H9 (cell line): ENCODE measurements at regions not wholly inside any gene's neighbourhood (a gene's known extent, or its start where the extent isn't known, plus 50 kb on each side); places are given as distances from the start of the nearest gene placed in this dataset.

Experiments
- DNase-seq: peaks from one replicate; pipeline ENCODE4 v3.0.0-alpha.2; 2017
- H2AFZ ChIP-seq: one replicate; pipeline ENCODE4 v1.6.1; 2013; ENCODE audit warnings: mild to moderate bottlenecking, low read length, control low read depth, moderate library complexity
- H2AK5ac ChIP-seq: 2 replicates; pipeline ENCODE4 v1.6.1; 2013; ENCODE audit warnings: low read length, control low read depth, mixed read lengths; ENCODE audit not compliant: insufficient read length
- H2BK120ac ChIP-seq: one replicate; pipeline ENCODE4 v1.6.1; 2013; ENCODE audit warnings: low read depth, mild to moderate bottlenecking, low read length, control low read depth, inconsistent platforms; ENCODE audit not compliant: poor library complexity, severe bottlenecking
- H2BK12ac ChIP-seq: 2 replicates; pipeline ENCODE4 v1.6.1; 2013; ENCODE audit warnings: low read length, control low read depth, mixed read lengths, low read depth; ENCODE audit not compliant: insufficient read length
- H2BK15ac ChIP-seq: 2 replicates; pipeline ENCODE4 v1.6.1; 2013; ENCODE audit warnings: low read depth, low read length, control low read depth
- H2BK20ac ChIP-seq: one replicate; pipeline ENCODE4 v1.6.1; 2013; ENCODE audit warnings: low read depth, mild to moderate bottlenecking, low read length, control low read depth, inconsistent platforms; ENCODE audit not compliant: poor library complexity, severe bottlenecking
- H2BK5ac ChIP-seq: 2 replicates; pipeline ENCODE4 v1.6.1; 2013; ENCODE audit warnings: low read length, control low read depth, mixed read lengths; ENCODE audit not compliant: insufficient read length
- H3K14ac ChIP-seq: 2 replicates; pipeline ENCODE4 v1.6.1; 2013; ENCODE audit warnings: low read length, control low read depth; ENCODE audit not compliant: insufficient read depth
- H3K18ac ChIP-seq: 2 replicates; pipeline ENCODE4 v1.6.1; 2013; ENCODE audit warnings: low read depth, mild to moderate bottlenecking, mixed read lengths, low read length, control low read depth; ENCODE audit not compliant: insufficient read length
- H3K23ac ChIP-seq: 2 replicates; pipeline ENCODE4 v1.6.1; 2013; ENCODE audit warnings: low read length, control low read depth, mixed read lengths, low read depth; ENCODE audit not compliant: insufficient read length
- H3K23me2 ChIP-seq: 2 replicates; pipeline ENCODE4 v1.6.1; 2013; ENCODE audit warnings: low read depth, mild to moderate bottlenecking, mixed read lengths, low read length, control low read depth; ENCODE audit not compliant: insufficient read length, poor library complexity, severe bottlenecking
- H3K27ac ChIP-seq: 2 replicates; pipeline ENCODE4 v1.5.1; 2013; ENCODE audit warnings: low read length, control low read depth, mixed read lengths, low read depth; ENCODE audit not compliant: insufficient read length
- H3K27me3 ChIP-seq: 2 replicates; pipeline ENCODE4 v1.6.1; 2013; ENCODE audit warnings: low read length, control low read depth, inconsistent platforms; ENCODE audit not compliant: insufficient read depth
- H3K4ac ChIP-seq: 2 replicates; pipeline ENCODE4 v1.6.1; 2013; ENCODE audit warnings: low read depth, mild to moderate bottlenecking, control low read depth, inconsistent platforms, low read length, moderate library complexity
- H3K4me1 ChIP-seq: 2 replicates; pipeline ENCODE4 v1.6.1; 2013; ENCODE audit warnings: low read length, control low read depth, inconsistent platforms; ENCODE audit not compliant: insufficient read depth
- H3K4me2 ChIP-seq: 2 replicates; pipeline ENCODE4 v1.6.1; 2013; ENCODE audit warnings: low read length, control low read depth, mixed read lengths; ENCODE audit not compliant: insufficient read length, insufficient read depth
- H3K56ac ChIP-seq: 2 replicates; pipeline ENCODE4 v1.6.1; 2013; ENCODE audit warnings: low read depth, mild to moderate bottlenecking, mixed read lengths, low read length, control low read depth; ENCODE audit not compliant: insufficient read length
- H3K79me1 ChIP-seq: 2 replicates; pipeline ENCODE4 v1.6.1; 2013; ENCODE audit warnings: low read depth, mild to moderate bottlenecking, moderate library complexity, low read length, control low read depth, inconsistent platforms; ENCODE audit not compliant: insufficient read depth, poor library complexity, severe bottlenecking
- H3K79me2 ChIP-seq: 2 replicates; pipeline ENCODE4 v1.6.1; 2013; ENCODE audit warnings: low read length, control low read depth, inconsistent platforms; ENCODE audit not compliant: insufficient read depth
- H3K9ac ChIP-seq: 2 replicates; pipeline ENCODE4 v1.6.1; 2013; ENCODE audit warnings: low read length, control low read depth, mixed read lengths; ENCODE audit not compliant: insufficient read length; ENCODE audit errors: extremely low read depth
- H3K9me3 ChIP-seq: one replicate; pipeline ENCODE4 v1.6.1; 2013; ENCODE audit warnings: low read depth, low read length, inconsistent platforms; ENCODE audit not compliant: control insufficient read depth
- H3T11ph ChIP-seq: one replicate; pipeline ENCODE4 v1.6.1; 2013; ENCODE audit warnings: mild to moderate bottlenecking, low read length, control low read depth, inconsistent platforms
- H4K20me1 ChIP-seq: one replicate; pipeline ENCODE4 v1.6.1; 2013; ENCODE audit not compliant: control insufficient read depth, insufficient read length, insufficient read depth
- H4K5ac ChIP-seq: 2 replicates; pipeline ENCODE4 v1.6.1; 2013; ENCODE audit warnings: low read depth, mild to moderate bottlenecking, mixed read lengths, low read length, control low read depth; ENCODE audit not compliant: insufficient read length
- H4K8ac ChIP-seq: replicated peaks from 2 replicates; pipeline ENCODE4 v1.6.1; 2013; ENCODE audit warnings: low read length, control low read depth, mixed read lengths, low read depth; ENCODE audit not compliant: insufficient read length
- H4K91ac ChIP-seq: 2 replicates; pipeline ENCODE4 v1.6.1; 2013; ENCODE audit warnings: low read depth, mild to moderate bottlenecking, moderate library complexity, mixed read lengths, low read length, control low read depth; ENCODE audit not compliant: insufficient read length
- H3K27ac Mint-ChIP-seq, 3 experiments: 2 replicates in 2 of 3; 3 replicates in 1 of 3; pipeline ENCODE4 v1.8.0; 2020 to 2021; ENCODE audit warnings: mixed read lengths in 3 of 3, mild to moderate bottlenecking in 1 of 3, moderate library complexity in 1 of 3
- H3K27me3 Mint-ChIP-seq: 2 replicates; pipeline ENCODE4 v1.8.0; 2021; ENCODE audit warnings: low read depth, mild to moderate bottlenecking, moderate library complexity, mixed read lengths
- H3K36me3 Mint-ChIP-seq, 3 experiments: 2 replicates in 2 of 3; 3 replicates in 1 of 3; pipeline ENCODE4 v1.8.0; 2020 to 2021; ENCODE audit warnings: low read depth in 3 of 3, mixed read lengths in 3 of 3; ENCODE audit not compliant: insufficient read depth in 1 of 3
- H3K4me1 Mint-ChIP-seq, 2 experiments: 2 replicates each; pipeline ENCODE4 v1.8.0; 2020; ENCODE audit warnings: mixed read lengths in 2 of 2
- H3K4me3 Mint-ChIP-seq, 2 experiments: 2 replicates in 1 of 2; 3 replicates in 1 of 2; pipeline ENCODE4 v1.8.0; 2020 to 2021; ENCODE audit warnings: mild to moderate bottlenecking in 2 of 2, mixed read lengths in 2 of 2, moderate library complexity in 1 of 2
- H3K9me3 Mint-ChIP-seq, 2 experiments: 2 replicates in 1 of 2; 3 replicates in 1 of 2; pipeline ENCODE4 v1.8.0; 2020; ENCODE audit warnings: mild to moderate bottlenecking in 2 of 2, mixed read lengths in 2 of 2, moderate library complexity in 1 of 2
- CTCF ChIP-seq: fragments of 200-600 bp; sonication (generic); conservative IDR thresholded peaks from 3 replicates; pipeline ENCODE4 v1.8.0; 2021; ENCODE audit warnings: antibody characterized with exemption, mild to moderate bottlenecking
- WGBS: extraction: QIAGEN DNeasy Blood & Tissue Kit; methylation state at CpG from one replicate; pipeline ENCODE4 v1.1.7; 2013; ENCODE audit warnings: missing lambda C conversion rate, low lambda C conversion rate, mixed read lengths; ENCODE audit not compliant: insufficient read length; ENCODE audit errors: extremely low coverage; 5-methylcytosine and 5-hydroxymethylcytosine counted together

- DNase-seq = no peak
- Mint-ChIP-seq H3K4me1 (no peaks in the 10 kb centered on the region), H3K36me3 (no peaks in the 10 kb centered on the region; a peak in 1 of 7 replicates), H3K27me3 (no peaks in the 10 kb centered on the region), H3K4me3 (no peak overlapping the region), H3K27ac (no peak overlapping the region), H3K9me3 (peaks cover 0 to 27% of the 10 kb centered on the region in 2 experiments)
- Histone ChIP-seq H3K9ac (no peak overlapping the region), H3K9me3 (peaks cover 4% of the 10 kb centered on the region), H2BK120ac (no peak overlapping the region), H4K8ac (no peak overlapping the region), H3K79me1 (no peaks in the 10 kb centered on the region), H2BK12ac (no peak overlapping the region), H4K5ac (no peak overlapping the region), H3K14ac (no peak overlapping the region; the same call in none of the 2 replicates), H2BK15ac (no peak overlapping the region), H3K23ac (no peak overlapping the region), H4K20me1 (no peaks in the 10 kb centered on the region), H4K91ac (no peak overlapping the region), H3T11ph (no peak overlapping the region), H3K4me2 (no peak overlapping the region), H3K56ac (no peak overlapping the region), H3K23me2 (no peaks in the 10 kb centered on the region), H3K27ac (no peak overlapping the region), H2BK5ac (no peak overlapping the region), H3K18ac (no peak overlapping the region), H2BK20ac (no peak overlapping the region), H3K4me1 (no peaks in the 10 kb centered on the region), H3K27me3 (no peaks in the 10 kb centered on the region), H2AK5ac (no peak overlapping the region), H3K4ac (no peak overlapping the region), H2AFZ (no peak overlapping the region), H3K79me2 (no peaks in the 10 kb centered on the region)
- no peak for TF ChIP-seq CTCF
- no CpG with 5 or more reads among the region's 3 CpGs for WGBS
These were observed 188.2 kb downstream of the DMRT2 start for GRCh38 chr9:1238407-1238806.
